GM12873 (cell line): ENCODE measurements at regions not wholly inside any gene's neighbourhood (a gene's known extent, or its start where the extent isn't known, plus 50 kb on each side); places are given as distances from the start of the nearest gene placed in this dataset.

Source experiments
- TF ChIP-seq, protein P1 (sequence below): IDR thresholded peaks from 2 replicates; pipeline ENCODE4 v1.5.1; 2012; ENCODE audit warnings: low read depth, mild to moderate bottlenecking, moderate library complexity, low read length, control low read depth; ENCODE audit not compliant: insufficient read depth; ENCODE audit errors: missing control alignments

DNA sequence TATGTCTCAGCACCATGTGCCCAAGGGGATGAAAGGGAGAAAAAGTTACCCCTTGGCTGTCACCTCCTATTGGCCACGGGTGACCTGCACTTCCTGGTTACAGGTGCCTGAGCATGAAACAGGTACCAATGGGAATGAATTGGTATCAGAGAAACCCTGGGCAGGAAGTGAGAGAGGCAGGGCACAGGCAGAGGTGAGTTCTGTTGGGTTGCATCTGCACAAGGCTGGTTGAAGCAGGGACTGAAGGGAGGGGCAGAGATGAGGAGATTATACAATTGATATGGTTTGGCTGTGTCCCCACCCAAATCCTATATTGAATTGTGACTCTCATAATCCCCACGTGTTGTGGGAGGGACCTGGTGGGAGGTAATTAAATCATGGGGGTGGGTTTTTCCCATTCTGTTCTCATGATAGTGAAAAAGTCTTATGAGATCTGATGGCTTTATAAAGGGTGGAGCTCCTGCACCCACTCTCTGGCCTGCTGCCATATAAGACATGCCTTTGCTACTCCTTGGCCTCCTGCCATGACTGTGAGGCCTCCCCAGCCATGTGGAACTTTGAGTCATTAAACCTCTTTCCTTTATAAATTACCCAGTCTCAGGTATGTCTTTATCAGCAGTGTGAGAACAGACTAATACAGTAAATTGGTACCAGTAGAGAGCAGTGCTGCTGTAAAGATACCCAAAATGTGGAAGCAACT, 291.8 kb downstream of the LRFN2 start:
- TF ChIP-seq, protein P1, sequence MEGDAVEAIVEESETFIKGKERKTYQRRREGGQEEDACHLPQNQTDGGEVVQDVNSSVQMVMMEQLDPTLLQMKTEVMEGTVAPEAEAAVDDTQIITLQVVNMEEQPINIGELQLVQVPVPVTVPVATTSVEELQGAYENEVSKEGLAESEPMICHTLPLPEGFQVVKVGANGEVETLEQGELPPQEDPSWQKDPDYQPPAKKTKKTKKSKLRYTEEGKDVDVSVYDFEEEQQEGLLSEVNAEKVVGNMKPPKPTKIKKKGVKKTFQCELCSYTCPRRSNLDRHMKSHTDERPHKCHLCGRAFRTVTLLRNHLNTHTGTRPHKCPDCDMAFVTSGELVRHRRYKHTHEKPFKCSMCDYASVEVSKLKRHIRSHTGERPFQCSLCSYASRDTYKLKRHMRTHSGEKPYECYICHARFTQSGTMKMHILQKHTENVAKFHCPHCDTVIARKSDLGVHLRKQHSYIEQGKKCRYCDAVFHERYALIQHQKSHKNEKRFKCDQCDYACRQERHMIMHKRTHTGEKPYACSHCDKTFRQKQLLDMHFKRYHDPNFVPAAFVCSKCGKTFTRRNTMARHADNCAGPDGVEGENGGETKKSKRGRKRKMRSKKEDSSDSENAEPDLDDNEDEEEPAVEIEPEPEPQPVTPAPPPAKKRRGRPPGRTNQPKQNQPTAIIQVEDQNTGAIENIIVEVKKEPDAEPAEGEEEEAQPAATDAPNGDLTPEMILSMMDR, result no peak

DNA sequence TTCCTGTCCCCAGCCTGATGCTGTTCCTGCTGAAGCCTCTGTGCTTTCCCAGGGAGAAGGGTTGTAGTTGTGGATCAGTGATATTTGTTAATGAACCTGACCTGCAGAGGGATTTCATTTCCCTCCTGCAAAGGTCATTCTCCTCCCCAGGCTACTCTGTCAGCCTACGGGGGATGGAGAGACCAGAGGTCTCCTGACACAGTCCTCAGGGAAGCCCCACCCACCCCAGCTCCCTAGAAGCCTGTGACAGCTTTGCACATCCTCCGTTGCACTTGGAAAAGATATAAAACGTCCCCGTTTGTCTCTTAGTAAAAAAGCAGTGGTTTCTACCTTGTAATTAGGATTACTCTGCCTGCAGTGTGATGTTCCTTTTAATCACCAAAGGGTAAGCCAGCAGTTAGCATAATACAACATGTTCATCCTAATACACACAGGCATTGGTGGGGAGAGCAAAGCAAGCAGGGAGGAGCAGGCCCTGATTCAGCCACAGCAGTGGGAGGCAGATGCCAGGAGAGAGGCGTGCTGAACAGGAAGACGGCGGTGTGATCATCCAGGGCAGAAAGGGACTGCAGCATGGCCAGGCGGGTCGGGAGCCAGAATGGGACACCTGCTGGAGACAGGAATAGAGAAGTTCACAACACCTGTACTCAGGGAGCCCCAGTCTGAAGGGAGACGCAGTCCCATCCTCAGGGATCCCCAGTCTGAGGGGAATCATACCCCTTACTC, 293.5 kb downstream of the LRFN2 start:
- TF ChIP-seq, protein P1, result no peak

- TF ChIP-seq, protein P1, result no peak
These were observed 294.1 kb downstream of the LRFN2 start for GRCh38 chr6:40293060-40293459.

DNA sequence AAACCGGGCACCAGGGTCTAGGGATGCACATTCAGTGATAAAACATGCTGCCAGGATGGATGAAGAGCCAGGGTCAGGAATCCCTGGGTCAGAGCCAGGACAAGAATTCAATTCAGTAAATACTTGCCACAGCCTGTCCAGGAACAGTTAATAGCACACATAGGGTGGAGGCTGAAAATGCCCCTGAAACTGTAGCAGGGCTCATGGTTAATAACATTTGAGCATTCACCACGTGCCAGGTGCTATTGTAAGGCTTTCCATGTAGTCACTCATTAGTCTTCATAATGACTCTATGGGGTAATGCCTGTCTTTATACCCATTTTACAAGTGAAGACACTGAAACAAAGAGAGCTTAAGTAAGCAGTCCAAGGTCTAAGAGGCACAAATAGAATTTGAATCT, 296.3 kb downstream of the LRFN2 start:
- TF ChIP-seq, protein P1, result no peak

DNA sequence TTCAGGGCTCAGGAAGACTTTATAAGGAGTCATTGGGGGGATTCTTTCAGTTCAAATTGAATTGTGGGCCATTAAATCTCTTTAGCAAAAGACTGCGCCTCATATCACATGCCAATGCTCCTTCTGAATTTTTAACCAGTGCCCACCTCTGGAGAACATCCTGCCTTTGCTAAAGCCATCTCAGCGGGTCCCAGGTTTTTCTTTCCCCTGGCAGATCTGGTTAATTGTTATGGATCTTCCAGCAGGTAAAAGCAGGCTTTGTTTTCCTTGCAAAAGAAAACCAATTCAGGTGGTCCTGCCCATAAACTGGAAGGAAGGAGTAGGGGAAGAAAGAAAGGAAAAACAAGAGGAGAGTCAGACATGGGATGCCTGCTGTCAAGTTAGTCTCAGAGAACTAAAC, 298.2 kb downstream of the LRFN2 start:
- TF ChIP-seq, protein P1, result no peak

GRCh38 chr6:40287296-40287850, 299.8 kb downstream of the LRFN2 start:
- TF ChIP-seq, protein P1, result no peak

- TF ChIP-seq, protein P1, result no peak
These were observed 300.4 kb downstream of the LRFN2 start for GRCh38 chr6:40286721-40287120.
